Spleen (tissue), 7 donors: ENCODE measurements at regions not wholly inside any gene's neighbourhood (a gene's known extent, or its start where the extent isn't known, plus 50 kb on each side); places are given as distances from the start of the nearest gene placed in this dataset.

Source experiments
- CTCF ChIP-seq, 11 experiments: fragments of 200-600 bp in 7 of 11; fragments of 450-650 bp in 4 of 11; sonication (generic) in 4 of 11; IDR thresholded peaks in 8 of 11; conservative IDR thresholded peaks in 3 of 11; 1 replicate in 7 of 11; 2 replicates in 4 of 11; pipeline versions ENCODE4 v1.4.0 to v1.8.0; 2016 to 2021; ENCODE audit warnings: antibody characterized with exemption in 11 of 11, inconsistent platforms in 4 of 11, mild to moderate bottlenecking in 1 of 11
- POLR2AphosphoS5 ChIP-seq, 3 donors: sonication (generic); formaldehyde crosslinking; IDR thresholded peaks; one replicate each; pipeline ENCODE4 v1.5.1; 2017; ENCODE audit warnings: antibody characterized with exemption in 3 of 3
- donor health status: DM: no; HTN: no; CAD: no; lungs with moderate emphysema.
- donor health status: DM: no; HTN: no; CAD: no.
- donor health status: DM: no; HTN: no; CAD: no.

GRCh38 chr2:65636813-65637483, 204.5 kb upstream of the SPRED2 start:
- TF ChIP-seq POLR2AphosphoS5 (IDR thresholded peaks at IDR 0.05) (no peak), CTCF (IDR thresholded peaks at IDR 0.05 in 8 of 11, conservative IDR thresholded peaks at IDR 0.05 in 3 of 11) (no peak)
